ENCODE measurements at regions not wholly inside any gene's neighbourhood (a gene's known extent, or its start where the extent isn't known, plus 50 kb on each side); places are given as distances from the start of the nearest gene placed in this dataset.
"Not testable (repeated sequence)": the region's sequence is repeated elsewhere in the genome, so short reads cannot be mapped to it uniquely, and the experiment has no call there.

GRCh38 chr4:132557660-132558059 lies 591.4 kb upstream of the PCDH10 start:
- no peak for DNase-seq

- no peak for DNase-seq
Measured at GRCh38 chr4:132564920-132565319, 584.2 kb upstream of the PCDH10 start.

DNA sequence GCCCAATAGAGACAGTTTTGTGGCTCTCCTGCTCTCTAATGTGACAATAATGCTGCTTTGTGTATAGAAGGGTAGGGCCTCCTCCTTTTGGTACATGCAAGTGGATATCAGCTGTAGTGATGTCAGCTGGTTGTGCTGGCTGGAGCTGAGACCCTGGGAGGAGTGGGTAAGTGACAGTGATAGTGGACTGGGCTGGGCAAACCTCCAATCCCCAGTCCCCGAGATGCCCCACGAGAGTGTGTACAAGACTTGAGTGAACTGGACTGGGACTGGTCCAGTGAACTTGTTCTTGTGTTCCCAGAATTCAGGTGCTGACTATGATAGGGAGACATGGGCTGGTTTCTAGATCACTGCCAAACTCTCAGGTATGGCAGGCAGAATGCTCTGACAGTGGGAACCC lies 583.6 kb upstream of the PCDH10 start:
- no peak for DNase-seq

GRCh38 chr4:132572210-132572609 lies 576.9 kb upstream of the PCDH10 start:
- no peak for DNase-seq

DNA sequence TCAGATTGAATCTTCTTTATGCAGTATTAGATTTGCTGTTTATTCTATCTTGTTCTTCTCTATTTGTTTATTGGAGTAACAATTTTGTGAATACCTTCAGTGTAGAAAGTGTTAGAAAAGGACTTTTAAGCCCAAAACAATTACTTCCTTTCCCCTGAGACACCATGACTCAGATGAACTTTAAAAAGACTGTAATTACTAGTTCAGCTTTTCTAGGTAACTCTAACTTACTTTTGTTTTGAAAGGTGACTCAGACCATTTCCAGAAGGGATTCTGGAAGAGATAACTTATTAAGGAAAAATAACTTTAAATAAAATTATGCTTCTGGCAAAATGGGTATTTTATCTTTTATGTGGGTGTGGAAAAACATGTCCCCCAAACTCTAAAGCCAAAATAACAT lies 561.5 kb upstream of the PCDH10 start:
- no peak for DNase-seq

GRCh38 chr4:132592340-132592739 lies 556.8 kb upstream of the PCDH10 start:
- DNase-seq: no peak

DNA sequence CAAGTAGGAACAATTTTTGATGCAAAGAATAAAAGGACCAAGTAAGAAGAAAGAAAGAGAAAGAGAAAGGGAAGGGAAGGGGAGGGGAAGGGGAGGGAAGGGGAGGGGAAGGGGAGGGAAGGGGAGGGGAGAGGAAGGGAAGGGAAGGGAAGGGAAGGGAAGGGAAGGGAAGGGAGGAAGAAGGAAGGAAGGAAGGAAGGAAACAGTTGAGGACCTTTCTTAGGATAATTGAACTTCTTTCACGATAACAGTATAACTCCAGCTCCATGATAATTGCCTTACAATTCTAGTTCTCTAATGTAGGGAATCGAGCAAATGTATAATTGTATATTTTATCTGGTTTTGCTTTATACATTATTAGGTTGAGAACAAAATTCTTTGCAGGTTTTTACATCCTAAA lies 556.2 kb upstream of the PCDH10 start:
- no peak for DNase-seq

GRCh38 chr4:132593717-132594400 lies 555.2 kb upstream of the PCDH10 start:
- DNase-seq: no peak

DNA sequence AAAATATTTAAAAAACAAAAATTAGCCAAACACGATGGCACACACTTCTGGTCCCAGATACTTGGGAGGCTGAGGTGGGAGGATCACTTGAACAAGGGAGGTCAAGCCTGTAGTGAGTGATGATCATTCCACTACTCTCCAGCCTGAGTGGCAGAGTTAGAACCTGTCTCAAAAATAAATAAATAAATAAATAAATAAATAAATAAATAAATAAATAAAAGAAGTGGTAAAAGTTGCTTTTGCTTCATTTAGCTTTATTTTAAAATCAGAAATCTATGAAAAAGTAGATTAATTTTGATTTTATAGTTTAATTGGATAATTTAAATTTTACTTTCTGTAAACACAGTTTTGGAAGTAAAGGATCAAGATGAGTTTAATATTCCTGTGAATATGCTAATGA lies 552.9 kb upstream of the PCDH10 start:
- DNase-seq: no peak

- no peak for DNase-seq
Measured at GRCh38 chr4:132605551-132605950, 543.5 kb upstream of the PCDH10 start.

DNA sequence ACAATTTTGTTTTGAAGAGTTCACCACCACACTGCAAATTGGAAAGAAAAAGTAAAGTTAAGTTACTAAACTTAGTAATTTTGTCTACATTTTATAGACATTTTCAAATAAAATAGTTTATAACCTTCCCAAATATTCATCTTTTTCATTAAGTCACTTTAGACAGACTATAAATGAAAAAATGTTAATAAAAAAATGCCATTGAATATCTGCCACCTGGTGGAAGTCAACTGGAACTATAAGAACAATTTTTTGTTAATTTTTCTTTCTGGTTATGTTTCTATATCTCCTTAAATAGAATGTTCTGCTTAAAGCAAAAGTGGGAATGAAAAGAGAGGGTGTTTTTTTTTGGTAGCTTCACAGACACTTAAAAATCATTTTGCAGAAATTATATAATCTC lies 534.4 kb upstream of the PCDH10 start:
- no peak for DNase-seq

- DNase-seq: no peak
Measured at GRCh38 chr4:132619968-132620367, 529.1 kb upstream of the PCDH10 start.

GRCh38 chr4:132642016-132642817 lies 506.9 kb upstream of the PCDH10 start:
- peak; percentile 23 for DNase-seq

GRCh38 chr4:132646186-132646585 lies 502.9 kb upstream of the PCDH10 start:
- no peak for DNase-seq

DNA sequence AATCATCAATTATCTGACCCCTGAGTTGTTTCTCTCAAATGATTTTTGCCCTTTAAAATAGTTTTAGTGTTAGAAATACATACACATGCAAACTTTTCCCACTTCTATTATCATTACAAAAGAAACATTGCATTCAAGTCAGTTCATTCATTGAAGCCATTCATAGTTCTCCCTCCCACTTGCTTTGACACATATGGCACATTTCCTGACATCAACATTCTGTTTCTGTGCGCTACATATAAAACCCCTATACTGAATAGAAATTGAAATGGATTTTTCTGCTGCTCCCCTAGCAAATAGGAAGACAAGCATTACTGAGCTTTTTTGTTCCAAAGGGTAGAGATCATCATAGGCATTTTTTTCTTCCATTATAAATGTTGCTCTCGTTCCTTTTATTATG lies 497.9 kb upstream of the PCDH10 start:
- no peak for DNase-seq

- no peak for DNase-seq
Measured at GRCh38 chr4:132660181-132660580, 488.9 kb upstream of the PCDH10 start.

GRCh38 chr4:132662456-132662855 lies 486.6 kb upstream of the PCDH10 start:
- no peak for DNase-seq

GRCh38 chr4:132669786-132670185 lies 479.3 kb upstream of the PCDH10 start:
- DNase-seq: no peak

DNA sequence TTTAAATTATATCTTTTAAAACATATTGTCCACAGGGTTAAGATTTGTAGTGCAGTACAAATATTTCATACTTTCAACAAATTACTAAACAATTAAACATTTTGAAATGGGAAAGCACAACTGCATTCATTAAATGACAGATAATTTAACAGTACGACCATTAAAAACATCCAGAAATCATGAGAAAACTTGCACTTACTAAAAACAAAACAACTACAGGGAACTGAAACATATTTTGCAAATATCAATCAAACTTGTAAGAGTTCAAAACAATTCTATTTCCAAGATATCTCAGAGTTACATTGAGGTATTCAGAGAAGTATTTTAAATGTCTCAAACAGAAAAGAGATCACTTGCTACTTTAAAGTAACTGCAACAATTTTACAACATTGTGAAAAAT lies 478.5 kb upstream of the PCDH10 start:
- DNase-seq: no peak

DNA sequence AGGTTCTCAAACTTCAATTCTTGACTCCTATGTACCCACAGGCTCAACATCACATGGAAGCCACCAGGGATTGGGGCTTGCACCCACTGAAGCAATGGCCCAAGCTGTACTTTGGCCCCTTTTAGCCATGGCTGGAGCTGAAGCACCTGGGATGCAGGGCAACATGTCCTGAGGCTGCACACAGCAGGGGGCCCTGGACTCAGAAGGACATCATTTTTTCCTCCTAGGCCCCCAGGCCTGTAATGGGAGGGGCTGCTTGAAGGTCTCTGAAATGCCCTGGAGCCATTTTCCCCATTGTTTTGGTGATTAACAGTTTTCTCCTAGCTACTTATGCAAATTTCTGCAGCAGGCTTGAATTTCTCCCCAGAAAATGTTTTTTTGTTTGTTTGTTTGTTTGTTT lies 465.1 kb upstream of the PCDH10 start:
- no peak for DNase-seq

- DNase-seq: no peak
Measured at GRCh38 chr4:132691026-132691425, 458.1 kb upstream of the PCDH10 start.

DNA sequence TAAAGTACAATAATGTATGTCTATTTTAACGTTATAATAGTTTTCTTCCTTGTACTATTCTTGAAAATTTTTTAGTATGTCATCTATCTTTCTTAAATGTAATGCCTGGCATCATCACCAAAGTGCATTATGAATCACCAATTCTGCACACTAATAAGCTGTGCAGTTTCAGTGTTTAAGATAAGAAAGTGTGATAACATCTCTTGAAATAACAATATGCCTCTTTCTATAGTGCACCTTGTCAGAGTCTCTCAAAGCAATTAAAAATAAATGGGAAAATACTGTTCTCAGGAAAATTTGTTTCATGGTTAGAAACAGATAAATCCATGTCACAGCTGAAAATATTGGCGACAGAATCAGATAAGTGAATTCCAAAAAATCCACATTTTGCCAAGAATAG lies 457.4 kb upstream of the PCDH10 start:
- no peak for DNase-seq

- DNase-seq: no peak
Measured at GRCh38 chr4:132694775-132695174, 454.3 kb upstream of the PCDH10 start.

DNA sequence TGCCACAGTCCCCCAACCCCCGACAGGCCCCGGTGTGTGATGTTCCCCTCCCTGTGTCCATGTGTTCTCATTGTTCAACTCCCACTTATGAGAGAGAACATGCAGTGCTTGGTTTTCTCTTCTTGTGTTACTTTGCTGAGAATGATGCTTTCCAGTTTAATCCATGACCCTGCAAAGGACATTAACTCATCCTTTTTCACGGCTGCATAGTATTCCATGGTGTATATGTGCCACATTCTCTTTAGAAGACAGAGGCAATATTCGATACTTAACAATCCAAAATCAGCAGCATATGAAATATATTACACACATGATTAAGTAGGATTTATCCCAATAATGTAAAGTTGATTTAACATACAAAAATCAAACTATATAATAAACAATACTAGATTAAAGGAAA lies 451.6 kb upstream of the PCDH10 start:
- not testable (repeated sequence) for DNase-seq

DNA sequence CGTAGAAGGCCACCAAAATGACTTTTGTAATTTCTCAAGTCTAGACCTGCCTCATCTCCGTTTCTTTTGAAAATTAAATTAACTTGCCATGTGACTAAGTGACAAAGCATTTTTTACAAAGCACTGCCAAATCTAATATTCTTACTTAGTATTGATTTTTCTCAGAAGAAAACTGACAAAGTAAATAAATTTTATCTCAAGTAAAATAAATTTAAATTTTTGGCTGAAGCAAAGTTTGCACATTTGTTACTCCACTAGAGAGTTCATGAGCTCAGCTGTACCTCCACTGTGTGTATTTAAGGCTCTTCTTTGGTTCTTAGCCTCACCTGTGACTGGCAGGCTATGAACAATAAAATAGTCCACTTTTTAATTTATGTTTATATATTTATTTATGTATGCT lies 441.1 kb upstream of the PCDH10 start:
- DNase-seq: no peak

Measured in suppressor macrophage treated with lipopolysaccharide for 4 hours (primary cell).